Astrocyte (in vitro differentiated cells and primary cell): ENCODE measurements at regions not wholly inside any gene's neighbourhood (a gene's known extent, or its start where the extent isn't known, plus 50 kb on each side); places are given as distances from the start of the nearest gene placed in this dataset.

Source experiments
- DNase-seq: peaks from one replicate; pipeline ENCODE4 v3.0.0-alpha.2; 2010; ENCODE audit warnings: low read depth
- FAIRE-seq: peaks from 2 replicates; lab custom pipeline; 2011; peaks lifted over from hg19 to GRCh38; lab: Jason Lieb, UNC
- H2AFZ ChIP-seq: 2 replicates; pipeline ENCODE4 v1.6.0; 2012; ENCODE audit warnings: low read depth, low read length, inconsistent platforms
- H3K27ac ChIP-seq: 2 replicates; pipeline ENCODE4 v1.5.1; 2011; ENCODE audit warnings: low read depth, low read length, inconsistent platforms
- H3K27me3 ChIP-seq: 2 replicates; pipeline ENCODE4 v1.6.0; 2011; ENCODE audit warnings: low read length, inconsistent platforms; ENCODE audit not compliant: insufficient read depth
- H3K36me3 ChIP-seq: 2 replicates; pipeline ENCODE4 v1.5.1; 2011; ENCODE audit warnings: low read length, inconsistent platforms; ENCODE audit not compliant: insufficient read depth
- H3K4me1 ChIP-seq: 2 replicates; pipeline ENCODE4 v1.5.1; 2011; ENCODE audit warnings: low read length, inconsistent platforms; ENCODE audit not compliant: insufficient read depth
- H3K4me2 ChIP-seq: 2 replicates; pipeline ENCODE4 v1.6.0; 2012; ENCODE audit warnings: low read length, inconsistent platforms
- H3K4me3 ChIP-seq: 2 replicates; pipeline ENCODE4 v1.5.1; 2011; ENCODE audit warnings: low read depth, mild to moderate bottlenecking, low read length, inconsistent platforms; ENCODE audit not compliant: insufficient read depth
- H3K79me2 ChIP-seq: 2 replicates; pipeline ENCODE4 v1.6.0; 2012; ENCODE audit warnings: mild to moderate bottlenecking, low read length, inconsistent platforms; ENCODE audit not compliant: insufficient read depth
- H3K9ac ChIP-seq: 2 replicates; pipeline ENCODE4 v1.6.0; 2012; ENCODE audit warnings: mild to moderate bottlenecking, low read length, inconsistent platforms
- H3K9me3 ChIP-seq: 2 replicates; pipeline ENCODE4 v1.5.1; 2012; ENCODE audit warnings: low read depth, mild to moderate bottlenecking, low read length, inconsistent platforms; ENCODE audit not compliant: insufficient read depth
- H4K20me1 ChIP-seq: 2 replicates; pipeline ENCODE4 v1.6.0; 2012; ENCODE audit warnings: low read length, inconsistent platforms; ENCODE audit not compliant: insufficient read depth
- H3K27ac Mint-ChIP-seq: one replicate; pipeline ENCODE4 v1.8.0; 2021; ENCODE audit warnings: mild to moderate bottlenecking, mixed read lengths; ENCODE audit not compliant: unreplicated experiment
- H3K27me3 Mint-ChIP-seq: one replicate; pipeline ENCODE4 v1.8.0; 2021; ENCODE audit warnings: low read depth, mixed read lengths; ENCODE audit not compliant: unreplicated experiment
- H3K36me3 Mint-ChIP-seq: one replicate; pipeline ENCODE4 v1.8.0; 2021; ENCODE audit warnings: low read depth, mixed read lengths; ENCODE audit not compliant: unreplicated experiment
- H3K4me1 Mint-ChIP-seq: one replicate; pipeline ENCODE4 v1.8.0; 2021; ENCODE audit warnings: low read depth, mixed read lengths; ENCODE audit not compliant: unreplicated experiment
- H3K4me3 Mint-ChIP-seq: one replicate; pipeline ENCODE4 v1.8.0; 2021; ENCODE audit warnings: mild to moderate bottlenecking, moderate library complexity, mixed read lengths; ENCODE audit not compliant: unreplicated experiment
- H3K9me3 Mint-ChIP-seq: one replicate; pipeline ENCODE4 v1.8.0; 2021; ENCODE audit warnings: mild to moderate bottlenecking, mixed read lengths; ENCODE audit not compliant: unreplicated experiment
- EZH2 ChIP-seq: IDR thresholded peaks from 2 replicates; pipeline ENCODE4 v1.6.1; 2012; ENCODE audit warnings: mild to moderate bottlenecking, low read length, inconsistent platforms; ENCODE audit not compliant: insufficient read depth
- TF ChIP-seq, protein P1 (sequence below): IDR thresholded peaks from 2 replicates; pipeline ENCODE4 v1.5.1; 2011; ENCODE audit warnings: low read depth, mild to moderate bottlenecking, inconsistent platforms, low read length, moderate library complexity; ENCODE audit not compliant: insufficient read depth

DNA sequence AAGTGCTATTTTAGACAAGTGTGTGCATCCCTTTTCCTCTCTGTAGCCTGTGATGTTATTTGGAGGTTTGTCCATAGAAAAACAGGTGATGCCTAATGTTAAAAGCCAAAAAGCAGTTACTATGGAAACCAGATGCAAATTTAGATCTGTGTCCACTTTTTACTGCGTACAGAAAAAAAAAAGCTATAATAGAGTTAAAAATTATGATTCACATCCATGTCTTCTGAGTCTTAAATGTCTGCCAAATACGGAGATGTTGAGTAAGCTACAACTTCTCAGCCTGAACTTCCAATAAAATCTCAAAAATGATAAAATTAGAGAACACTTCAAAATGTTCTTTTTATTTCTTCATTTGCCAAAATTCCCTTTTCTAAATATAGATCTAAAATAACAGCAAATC is 74.2 kb upstream of the GAP43 start:
- no peak for TF ChIP-seq EZH2
- TF ChIP-seq, protein P1, sequence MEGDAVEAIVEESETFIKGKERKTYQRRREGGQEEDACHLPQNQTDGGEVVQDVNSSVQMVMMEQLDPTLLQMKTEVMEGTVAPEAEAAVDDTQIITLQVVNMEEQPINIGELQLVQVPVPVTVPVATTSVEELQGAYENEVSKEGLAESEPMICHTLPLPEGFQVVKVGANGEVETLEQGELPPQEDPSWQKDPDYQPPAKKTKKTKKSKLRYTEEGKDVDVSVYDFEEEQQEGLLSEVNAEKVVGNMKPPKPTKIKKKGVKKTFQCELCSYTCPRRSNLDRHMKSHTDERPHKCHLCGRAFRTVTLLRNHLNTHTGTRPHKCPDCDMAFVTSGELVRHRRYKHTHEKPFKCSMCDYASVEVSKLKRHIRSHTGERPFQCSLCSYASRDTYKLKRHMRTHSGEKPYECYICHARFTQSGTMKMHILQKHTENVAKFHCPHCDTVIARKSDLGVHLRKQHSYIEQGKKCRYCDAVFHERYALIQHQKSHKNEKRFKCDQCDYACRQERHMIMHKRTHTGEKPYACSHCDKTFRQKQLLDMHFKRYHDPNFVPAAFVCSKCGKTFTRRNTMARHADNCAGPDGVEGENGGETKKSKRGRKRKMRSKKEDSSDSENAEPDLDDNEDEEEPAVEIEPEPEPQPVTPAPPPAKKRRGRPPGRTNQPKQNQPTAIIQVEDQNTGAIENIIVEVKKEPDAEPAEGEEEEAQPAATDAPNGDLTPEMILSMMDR = no peak
- no peaks in the 10 kb centered on the region for H3K79me2 ChIP-seq
- no peaks in the 10 kb centered on the region for H3K4me1 ChIP-seq
- no peaks in the 10 kb centered on the region for H3K9me3 ChIP-seq
- Mint-ChIP-seq H3K4me3 (no peak overlapping the region), H3K27me3 (no peaks in the 10 kb centered on the region), H3K36me3 (no peaks in the 10 kb centered on the region), H3K27ac (no peak overlapping the region), H3K4me1 (no peaks in the 10 kb centered on the region), H3K9me3 (no peaks in the 10 kb centered on the region)
- H3K9ac ChIP-seq = no peak overlapping the region
- no peak overlapping the region for H2AFZ ChIP-seq
- H3K27ac ChIP-seq = no peak overlapping the region
- DNase-seq (no peak), FAIRE-seq (no peak)
- no peaks in the 10 kb centered on the region for H4K20me1 ChIP-seq
- H3K27me3 ChIP-seq = no peaks in the 10 kb centered on the region
- H3K4me2 ChIP-seq = no peak overlapping the region
- H3K36me3 ChIP-seq = no peaks in the 10 kb centered on the region
- no peak overlapping the region for H3K4me3 ChIP-seq

DNA sequence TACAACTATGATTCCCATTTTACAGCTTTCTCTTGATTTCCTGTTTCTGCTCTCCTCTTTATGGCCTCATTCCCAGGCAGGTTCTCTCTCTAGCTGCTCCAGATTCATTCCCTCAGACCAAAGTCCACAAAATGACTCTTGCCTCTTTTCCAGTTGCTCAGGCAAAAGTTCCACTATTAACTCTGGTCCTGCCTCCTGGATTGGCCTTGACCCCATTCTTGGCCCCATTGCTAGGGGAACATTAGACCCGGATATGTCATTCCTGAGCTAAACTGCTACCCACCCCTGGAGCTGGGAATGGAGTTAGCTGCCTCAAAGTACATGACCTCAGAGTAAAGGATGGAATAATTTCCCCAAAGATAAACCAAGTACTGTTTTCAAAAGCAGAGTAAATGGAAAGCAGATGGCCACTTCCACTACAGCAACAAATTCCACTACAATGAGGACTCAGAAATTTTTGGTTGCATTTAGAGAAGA is 73.0 kb upstream of the GAP43 start:
- Histone ChIP-seq H4K20me1 (no peaks in the 10 kb centered on the region), H3K9me3 (no peaks in the 10 kb centered on the region), H3K27ac (no peak overlapping the region), H3K36me3 (no peaks in the 10 kb centered on the region), H3K4me1 (no peaks in the 10 kb centered on the region), H2AFZ (no peak overlapping the region), H3K9ac (no peak overlapping the region), H3K27me3 (no peaks in the 10 kb centered on the region), H3K79me2 (no peaks in the 10 kb centered on the region), H3K4me3 (no peak overlapping the region), H3K4me2 (no peak overlapping the region)
- FAIRE-seq = no peak
- H3K4me1 Mint-ChIP-seq = no peaks in the 10 kb centered on the region
- DNase-seq = no peak
- H3K27ac Mint-ChIP-seq = no peak overlapping the region
- no peak overlapping the region for H3K4me3 Mint-ChIP-seq
- H3K36me3 Mint-ChIP-seq = no peaks in the 10 kb centered on the region
- H3K9me3 Mint-ChIP-seq = no peaks in the 10 kb centered on the region
- no peaks in the 10 kb centered on the region for H3K27me3 Mint-ChIP-seq
- no peak for TF ChIP-seq EZH2
- TF ChIP-seq, protein P1 = no peak

DNA sequence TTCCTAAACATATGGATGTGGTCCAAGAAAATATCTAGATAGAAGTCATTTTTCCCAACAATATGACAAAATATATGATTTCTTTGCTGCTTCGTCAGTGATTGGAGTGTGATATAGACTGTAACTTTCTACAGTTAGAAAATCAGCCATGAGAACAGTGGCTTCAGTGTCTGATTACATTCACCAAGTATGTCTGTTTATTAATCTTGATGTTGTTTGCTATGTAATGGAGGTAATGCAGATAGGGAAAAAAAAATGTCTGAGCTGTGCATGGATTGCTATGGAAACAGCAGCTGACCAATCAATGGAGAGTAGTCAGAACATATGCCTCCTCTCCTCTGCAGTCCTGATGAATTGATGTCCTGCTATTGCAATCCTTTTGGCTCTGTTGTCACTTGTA is 72.3 kb upstream of the GAP43 start:
- Histone ChIP-seq H3K9me3 (no peaks in the 10 kb centered on the region), H3K27me3 (no peaks in the 10 kb centered on the region), H3K4me1 (no peaks in the 10 kb centered on the region), H2AFZ (no peak overlapping the region), H3K27ac (no peak overlapping the region), H3K4me2 (no peak overlapping the region), H3K36me3 (no peaks in the 10 kb centered on the region), H3K9ac (no peak overlapping the region), H4K20me1 (no peaks in the 10 kb centered on the region), H3K79me2 (no peaks in the 10 kb centered on the region), H3K4me3 (no peak overlapping the region)
- Mint-ChIP-seq H3K27me3 (no peaks in the 10 kb centered on the region), H3K4me3 (no peak overlapping the region), H3K9me3 (no peaks in the 10 kb centered on the region), H3K27ac (no peak overlapping the region), H3K36me3 (no peaks in the 10 kb centered on the region), H3K4me1 (no peaks in the 10 kb centered on the region)
- no peak for TF ChIP-seq EZH2
- TF ChIP-seq, protein P1 = no peak
- DNase-seq = no peak
- FAIRE-seq = no peak
